Neutrophil (primary cell): ENCODE measurements at regions not wholly inside any gene's neighbourhood (a gene's known extent, or its start where the extent isn't known, plus 50 kb on each side); places are given as distances from the start of the nearest gene placed in this dataset.

ENCODE experiments used
- H3K27ac ChIP-seq: fragments of 200-600 bp; sonication (generic); 2 replicates; pipeline ENCODE4 v1.5.1; 2016; ENCODE audit warnings: mild to moderate bottlenecking, moderate library complexity
- H3K27me3 ChIP-seq: fragments of 200-600 bp; sonication (generic); 2 replicates; pipeline ENCODE4 v1.6.0; 2016; ENCODE audit warnings: mild to moderate bottlenecking
- H3K36me3 ChIP-seq: fragments of 200-600 bp; sonication (generic); 2 replicates; pipeline ENCODE4 v1.5.1; 2017
- H3K4me1 ChIP-seq, 2 experiments: fragments of 200-600 bp in 1 of 2; sonication (generic) in 1 of 2; 1 replicate in 1 of 2; 2 replicates in 1 of 2; pipeline versions ENCODE4 v1.5.1 to v1.6.1; 2013 to 2016; ENCODE audit warnings: low read depth in 1 of 2, low read length in 1 of 2, mild to moderate bottlenecking in 1 of 2, moderate library complexity in 1 of 2; ENCODE audit not compliant: control insufficient read depth in 1 of 2, insufficient read depth in 1 of 2
- H3K4me3 ChIP-seq, 2 experiments: fragments of 200-600 bp in 1 of 2; sonication (generic) in 1 of 2; 1 replicate in 1 of 2; 2 replicates in 1 of 2; pipeline ENCODE4 v1.5.1; 2013 to 2016; ENCODE audit warnings: low read depth in 1 of 2, low read length in 1 of 2, mild to moderate bottlenecking in 1 of 2, moderate library complexity in 1 of 2
- H3K9me3 ChIP-seq: fragments of 200-600 bp; sonication (generic); 2 replicates; pipeline ENCODE4 v1.5.1; 2016
- TF ChIP-seq, protein P1 (sequence below): fragments of 200-600 bp; sonication (generic); IDR thresholded peaks from 2 replicates; pipeline ENCODE4 v1.5.1; 2016; ENCODE audit warnings: antibody characterized with exemption

DNA sequence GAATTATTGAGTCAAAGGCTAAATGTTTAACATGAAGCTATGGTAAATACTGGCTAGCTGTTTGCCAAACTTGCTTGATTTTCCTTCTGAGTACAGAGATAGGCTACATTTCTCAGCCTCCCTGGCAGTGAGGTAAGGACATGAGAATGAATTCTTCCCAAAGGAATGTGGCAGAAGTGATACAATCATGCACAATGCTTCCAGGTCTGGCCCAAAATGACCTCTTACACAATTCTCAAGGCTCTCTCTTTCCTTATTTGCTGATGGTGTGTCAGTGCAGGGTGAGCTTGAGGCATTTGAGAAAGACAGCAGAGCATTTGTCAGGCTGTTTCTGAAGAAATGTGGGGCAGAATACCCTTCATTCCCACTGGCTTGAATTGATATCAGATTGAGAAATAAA, 95.6 kb upstream of the NABP1 start:
- no peak overlapping the region for H3K27ac ChIP-seq
- H3K36me3 ChIP-seq, result no peaks in the 10 kb centered on the region
- H3K4me3 ChIP-seq, result no peak overlapping the region
- H3K27me3 ChIP-seq, result no peaks in the 10 kb centered on the region
- TF ChIP-seq, protein P1, sequence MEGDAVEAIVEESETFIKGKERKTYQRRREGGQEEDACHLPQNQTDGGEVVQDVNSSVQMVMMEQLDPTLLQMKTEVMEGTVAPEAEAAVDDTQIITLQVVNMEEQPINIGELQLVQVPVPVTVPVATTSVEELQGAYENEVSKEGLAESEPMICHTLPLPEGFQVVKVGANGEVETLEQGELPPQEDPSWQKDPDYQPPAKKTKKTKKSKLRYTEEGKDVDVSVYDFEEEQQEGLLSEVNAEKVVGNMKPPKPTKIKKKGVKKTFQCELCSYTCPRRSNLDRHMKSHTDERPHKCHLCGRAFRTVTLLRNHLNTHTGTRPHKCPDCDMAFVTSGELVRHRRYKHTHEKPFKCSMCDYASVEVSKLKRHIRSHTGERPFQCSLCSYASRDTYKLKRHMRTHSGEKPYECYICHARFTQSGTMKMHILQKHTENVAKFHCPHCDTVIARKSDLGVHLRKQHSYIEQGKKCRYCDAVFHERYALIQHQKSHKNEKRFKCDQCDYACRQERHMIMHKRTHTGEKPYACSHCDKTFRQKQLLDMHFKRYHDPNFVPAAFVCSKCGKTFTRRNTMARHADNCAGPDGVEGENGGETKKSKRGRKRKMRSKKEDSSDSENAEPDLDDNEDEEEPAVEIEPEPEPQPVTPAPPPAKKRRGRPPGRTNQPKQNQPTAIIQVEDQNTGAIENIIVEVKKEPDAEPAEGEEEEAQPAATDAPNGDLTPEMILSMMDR, result no peak
- H3K9me3 ChIP-seq, result no peaks in the 10 kb centered on the region
- no peaks in the 10 kb centered on the region for H3K4me1 ChIP-seq

DNA sequence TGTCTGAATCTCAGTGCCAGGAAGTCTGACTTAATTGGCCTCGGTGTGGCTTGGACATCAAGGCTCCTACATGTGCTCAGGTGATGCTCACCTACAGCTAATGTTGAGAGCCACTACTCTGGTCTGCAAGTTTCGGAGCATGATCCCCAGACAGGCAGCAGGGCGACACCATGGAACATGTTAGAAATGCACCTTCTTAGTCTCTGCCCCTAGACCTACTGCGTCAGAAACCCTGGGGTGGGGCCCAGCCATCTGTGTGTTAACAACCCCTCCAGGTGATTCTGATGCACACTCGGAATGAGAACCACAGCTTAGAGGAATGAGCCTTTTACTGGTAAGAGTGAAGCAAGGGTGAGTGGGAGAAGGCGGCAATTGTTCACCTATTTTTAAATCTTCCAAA, 86.9 kb upstream of the NABP1 start:
- no peak overlapping the region for H3K4me3 ChIP-seq
- no peaks in the 10 kb centered on the region for H3K36me3 ChIP-seq
- no peaks in the 10 kb centered on the region for H3K27me3 ChIP-seq
- H3K9me3 ChIP-seq, result no peaks in the 10 kb centered on the region
- H3K27ac ChIP-seq, result no peak overlapping the region
- TF ChIP-seq, protein P1, result no peak
- no peaks in the 10 kb centered on the region for H3K4me1 ChIP-seq

DNA sequence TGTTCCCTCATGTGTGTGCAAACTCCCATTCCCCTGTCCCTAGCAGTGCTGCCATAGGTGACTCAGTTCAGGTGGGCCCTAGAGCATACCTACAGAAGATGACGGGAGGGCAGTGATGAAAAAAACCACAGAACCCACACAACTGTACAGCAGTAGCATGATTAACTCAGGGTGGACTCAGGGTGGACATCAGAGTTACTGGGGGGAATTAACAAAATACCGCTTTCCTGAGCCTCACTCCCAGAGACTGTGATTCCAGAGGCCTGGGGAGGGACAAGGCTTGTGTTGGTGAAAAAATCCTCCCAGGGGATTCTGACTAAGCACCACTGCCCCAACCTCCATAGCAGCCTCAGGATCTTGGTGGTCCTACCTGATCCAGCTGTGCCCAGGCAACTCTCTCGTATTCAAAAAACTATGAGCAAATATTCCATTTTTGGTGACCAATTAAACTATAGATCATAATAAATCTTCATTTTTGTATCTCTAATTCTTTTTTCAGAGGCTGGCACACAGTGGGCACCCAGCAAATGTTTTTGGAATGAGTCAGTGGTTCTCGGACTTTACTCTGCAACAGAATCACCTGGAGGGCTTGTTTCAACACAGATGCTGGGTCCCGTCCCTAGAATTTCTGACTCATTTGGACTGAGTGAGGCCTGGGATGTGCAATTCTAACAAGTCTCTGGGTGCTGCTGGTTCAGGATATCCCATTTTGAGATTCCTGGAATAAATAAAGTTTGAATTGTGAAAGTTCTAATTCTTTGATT, 84.1 kb upstream of the NABP1 start:
- Histone ChIP-seq H3K27me3 (no peaks in the 10 kb centered on the region), H3K4me3 (no peak overlapping the region), H3K27ac (no peak overlapping the region), H3K36me3 (no peaks in the 10 kb centered on the region), H3K4me1 (no peaks in the 10 kb centered on the region), H3K9me3 (no peaks in the 10 kb centered on the region)
- TF ChIP-seq, protein P1, result no peak

DNA sequence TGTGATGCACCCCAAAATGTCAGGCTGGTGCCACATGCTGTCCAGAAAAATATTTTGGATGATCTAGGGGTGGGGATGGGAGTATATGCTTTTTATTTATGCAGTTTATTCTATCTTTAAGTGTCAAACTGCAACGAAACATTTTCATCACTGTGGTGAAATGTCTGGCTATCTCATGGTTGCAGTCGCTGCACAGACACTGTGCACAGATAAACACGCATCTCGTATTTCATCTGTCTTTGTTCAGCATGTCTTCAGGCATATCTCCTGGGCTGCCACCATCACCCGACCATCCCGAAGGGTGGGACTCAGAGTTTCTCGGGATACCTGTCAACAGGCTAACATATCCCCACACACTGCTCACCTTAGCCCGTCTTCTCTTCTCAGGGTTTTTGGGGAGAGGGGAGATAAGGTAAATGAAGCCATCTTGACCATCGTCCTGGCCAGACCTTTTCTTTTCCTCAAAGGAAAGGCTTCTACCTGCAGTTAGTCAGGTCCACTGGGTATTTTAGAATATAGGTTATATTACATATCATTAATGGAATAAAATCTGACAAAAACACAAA, 80.7 kb upstream of the NABP1 start:
- Histone ChIP-seq H3K4me1 (peaks cover 0 to 6% of the 10 kb centered on the region in 2 experiments), H3K9me3 (no peaks in the 10 kb centered on the region), H3K27ac (no peak overlapping the region), H3K4me3 (no peak overlapping the region), H3K36me3 (no peaks in the 10 kb centered on the region), H3K27me3 (no peaks in the 10 kb centered on the region)
- TF ChIP-seq, protein P1, result no peak

DNA sequence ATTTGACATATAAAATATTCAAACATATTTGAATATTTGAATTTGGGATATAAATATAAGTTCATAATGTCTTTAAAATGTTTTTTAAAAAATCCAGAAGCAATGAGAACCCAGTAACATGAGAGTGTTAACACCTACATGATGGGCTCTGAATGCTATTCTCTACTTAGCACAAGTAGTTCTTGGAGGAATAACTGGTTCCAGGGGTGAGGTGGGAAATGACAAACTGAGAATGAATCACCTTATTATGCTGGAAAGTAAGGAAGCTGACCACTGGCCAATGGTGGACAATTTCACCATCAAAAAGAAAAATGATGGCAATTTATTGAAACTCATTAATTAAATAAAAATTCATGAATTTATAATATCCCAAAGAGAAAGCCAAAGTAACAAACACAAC, 79.6 kb upstream of the NABP1 start:
- TF ChIP-seq, protein P1, result no peak
- H3K9me3 ChIP-seq, result no peaks in the 10 kb centered on the region

More for the DNA sequence above, 79.6 kb upstream of the NABP1 start:
- no peaks in the 10 kb centered on the region for H3K36me3 ChIP-seq
- peaks cover 0 to 6% of the 10 kb centered on the region in 2 experiments for H3K4me1 ChIP-seq
- H3K27me3 ChIP-seq, result no peaks in the 10 kb centered on the region
- H3K27ac ChIP-seq, result no peak overlapping the region
- no peak overlapping the region for H3K4me3 ChIP-seq
